ENCODE measurements at regions not wholly inside any gene's neighbourhood (a gene's known extent, or its start where the extent isn't known, plus 50 kb on each side); places are given as distances from the start of the nearest gene placed in this dataset.

DNA sequence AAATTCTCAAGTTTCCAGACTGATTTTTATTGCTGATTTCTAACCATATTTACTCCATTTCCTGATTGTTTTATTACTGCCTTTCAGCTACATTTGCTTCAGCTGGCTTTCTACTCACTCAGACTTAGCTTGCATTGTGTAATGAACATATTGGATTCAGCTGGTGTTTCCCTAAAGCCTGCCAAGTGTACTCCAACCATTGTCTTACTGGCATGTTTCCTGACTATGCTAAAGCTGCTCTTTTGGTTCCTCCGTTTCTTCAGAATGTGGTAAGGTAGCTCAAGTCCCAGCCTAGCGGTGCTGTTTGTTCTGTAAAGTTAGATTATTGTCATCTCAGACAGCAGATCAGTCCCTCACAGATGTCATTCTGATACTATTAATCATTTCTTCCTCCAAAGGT, 53.1 kb upstream of the GLRA2 start:
- Histone ChIP-seq H3K4me2 (ENCODE audit: low read length) (no peak overlapping the region), H4K20me1 (ENCODE audit: insufficient read depth) (no peaks in the 10 kb centered on the region), H3K27ac (ENCODE audit: low read length) (no peak overlapping the region), H3K4me3 (ENCODE audit: low read length) (no peak overlapping the region), H3F3A (ENCODE audit: insufficient read depth, low read length, poor library complexity, severe bottlenecking) (no peaks in the 10 kb centered on the region), H2AFZ (ENCODE audit: low read depth, low read length) (no peak overlapping the region), H3K9me3 (ENCODE audit: low read length) (no peaks in the 10 kb centered on the region), H3K27me3 (ENCODE audit: insufficient read depth, low read depth, low read length) (no peaks in the 10 kb centered on the region), H3K36me3 (ENCODE audit: insufficient read depth, low read length) (no peaks in the 10 kb centered on the region), H3K9me2 (ENCODE audit: insufficient read depth, low read length) (no peaks in the 10 kb centered on the region), H3K79me2 (replicated peaks; ENCODE audit: insufficient read depth, low read length) (no peaks in the 10 kb centered on the region), H3K9ac (ENCODE audit: low read length) (no peak overlapping the region)
- TF ChIP-seq RAD21 (conservative IDR thresholded peaks at IDR 0.05) (no peak), POLR2AphosphoS5 (IDR thresholded peaks at IDR 0.05) (no peak), SMC3 (conservative IDR thresholded peaks at IDR 0.05; ENCODE audit: poor library complexity) (no peak), CTCF (IDR thresholded peaks at IDR 0.05; ENCODE audit: poor library complexity, severe bottlenecking) (no peak), EZH2 (IDR thresholded peaks at IDR 0.05; ENCODE audit: borderline replicate concordance, insufficient read depth, low read length, poor library complexity, severe bottlenecking) (no peak), EP300 (conservative IDR thresholded peaks at IDR 0.05; ENCODE audit: poor library complexity, severe bottlenecking) (no peak), TAF1 (IDR thresholded peaks at IDR 0.05; ENCODE audit: low read depth) (no peak), MXI1 (conservative IDR thresholded peaks at IDR 0.05; ENCODE audit: poor library complexity, severe bottlenecking) (no peak)
- TF ChIP-seq, protein P1, sequence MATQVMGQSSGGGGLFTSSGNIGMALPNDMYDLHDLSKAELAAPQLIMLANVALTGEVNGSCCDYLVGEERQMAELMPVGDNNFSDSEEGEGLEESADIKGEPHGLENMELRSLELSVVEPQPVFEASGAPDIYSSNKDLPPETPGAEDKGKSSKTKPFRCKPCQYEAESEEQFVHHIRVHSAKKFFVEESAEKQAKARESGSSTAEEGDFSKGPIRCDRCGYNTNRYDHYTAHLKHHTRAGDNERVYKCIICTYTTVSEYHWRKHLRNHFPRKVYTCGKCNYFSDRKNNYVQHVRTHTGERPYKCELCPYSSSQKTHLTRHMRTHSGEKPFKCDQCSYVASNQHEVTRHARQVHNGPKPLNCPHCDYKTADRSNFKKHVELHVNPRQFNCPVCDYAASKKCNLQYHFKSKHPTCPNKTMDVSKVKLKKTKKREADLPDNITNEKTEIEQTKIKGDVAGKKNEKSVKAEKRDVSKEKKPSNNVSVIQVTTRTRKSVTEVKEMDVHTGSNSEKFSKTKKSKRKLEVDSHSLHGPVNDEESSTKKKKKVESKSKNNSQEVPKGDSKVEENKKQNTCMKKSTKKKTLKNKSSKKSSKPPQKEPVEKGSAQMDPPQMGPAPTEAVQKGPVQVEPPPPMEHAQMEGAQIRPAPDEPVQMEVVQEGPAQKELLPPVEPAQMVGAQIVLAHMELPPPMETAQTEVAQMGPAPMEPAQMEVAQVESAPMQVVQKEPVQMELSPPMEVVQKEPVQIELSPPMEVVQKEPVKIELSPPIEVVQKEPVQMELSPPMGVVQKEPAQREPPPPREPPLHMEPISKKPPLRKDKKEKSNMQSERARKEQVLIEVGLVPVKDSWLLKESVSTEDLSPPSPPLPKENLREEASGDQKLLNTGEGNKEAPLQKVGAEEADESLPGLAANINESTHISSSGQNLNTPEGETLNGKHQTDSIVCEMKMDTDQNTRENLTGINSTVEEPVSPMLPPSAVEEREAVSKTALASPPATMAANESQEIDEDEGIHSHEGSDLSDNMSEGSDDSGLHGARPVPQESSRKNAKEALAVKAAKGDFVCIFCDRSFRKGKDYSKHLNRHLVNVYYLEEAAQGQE (IDR thresholded peaks at IDR 0.05; ENCODE audit: borderline replicate concordance) = no peak

DNA sequence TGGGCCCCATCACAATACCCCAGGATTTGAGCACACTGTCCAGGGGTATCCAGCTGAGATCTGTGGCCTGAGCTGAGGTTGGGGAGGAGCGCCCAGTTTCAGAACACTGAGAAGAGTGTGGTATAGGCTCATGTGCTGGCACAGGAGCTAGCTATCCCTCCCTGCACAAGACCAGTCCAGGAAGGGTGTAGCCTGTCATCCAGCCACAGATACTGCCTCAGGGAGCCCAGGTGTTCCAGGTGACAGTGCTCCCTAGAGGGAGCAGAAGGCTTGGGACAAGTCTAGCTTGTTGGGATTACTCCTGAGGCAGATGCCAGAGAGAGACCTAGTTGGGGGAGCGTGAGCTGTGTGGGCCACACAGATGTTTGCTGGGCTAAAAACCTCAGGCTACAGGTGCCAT, 79.6 kb upstream of the GLRA2 start:
- H3K9ac ChIP-seq (ENCODE audit: low read length) = no peak overlapping the region
- H3K27me3 ChIP-seq (ENCODE audit: insufficient read depth, low read depth, low read length) = no peaks in the 10 kb centered on the region
- H3K79me2 ChIP-seq (replicated peaks; ENCODE audit: insufficient read depth, low read length) = no peaks in the 10 kb centered on the region
- H4K20me1 ChIP-seq (ENCODE audit: insufficient read depth) = no peaks in the 10 kb centered on the region
- H3K36me3 ChIP-seq (ENCODE audit: insufficient read depth, low read length) = no peaks in the 10 kb centered on the region
- no peaks in the 10 kb centered on the region for H3K9me2 ChIP-seq (ENCODE audit: insufficient read depth, low read length)
- TF ChIP-seq SMC3 (conservative IDR thresholded peaks at IDR 0.05; ENCODE audit: poor library complexity) (no peak), EP300 (conservative IDR thresholded peaks at IDR 0.05; ENCODE audit: poor library complexity, severe bottlenecking) (no peak), MXI1 (conservative IDR thresholded peaks at IDR 0.05; ENCODE audit: poor library complexity, severe bottlenecking) (no peak), TAF1 (IDR thresholded peaks at IDR 0.05; ENCODE audit: low read depth) (no peak)
- TF ChIP-seq, protein P1 (IDR thresholded peaks at IDR 0.05; ENCODE audit: borderline replicate concordance) = no peak
- H3K4me2 ChIP-seq (ENCODE audit: low read length) = no peak overlapping the region
- H3K27ac ChIP-seq (ENCODE audit: low read length) = no peak overlapping the region
- H3K9me3 ChIP-seq (ENCODE audit: low read length) = no peaks in the 10 kb centered on the region
- H2AFZ ChIP-seq (ENCODE audit: low read depth, low read length) = no peak overlapping the region
- H3F3A ChIP-seq (ENCODE audit: insufficient read depth, low read length, poor library complexity, severe bottlenecking) = no peaks in the 10 kb centered on the region
- H3K4me3 ChIP-seq (ENCODE audit: low read length) = no peak overlapping the region
